Islet precursor cell (in vitro differentiated cells): ENCODE measurements at regions not wholly inside any gene's neighbourhood (a gene's known extent, or its start where the extent isn't known, plus 50 kb on each side); places are given as distances from the start of the nearest gene placed in this dataset.

Experiments used
- DNase-seq: peaks from one replicate; pipeline ENCODE4 v3.0.0-alpha.2; 2018

GRCh38 chr5:68759593-68759992 lies 334.2 kb upstream of the SLC30A5 start:
- no peak for DNase-seq

DNA sequence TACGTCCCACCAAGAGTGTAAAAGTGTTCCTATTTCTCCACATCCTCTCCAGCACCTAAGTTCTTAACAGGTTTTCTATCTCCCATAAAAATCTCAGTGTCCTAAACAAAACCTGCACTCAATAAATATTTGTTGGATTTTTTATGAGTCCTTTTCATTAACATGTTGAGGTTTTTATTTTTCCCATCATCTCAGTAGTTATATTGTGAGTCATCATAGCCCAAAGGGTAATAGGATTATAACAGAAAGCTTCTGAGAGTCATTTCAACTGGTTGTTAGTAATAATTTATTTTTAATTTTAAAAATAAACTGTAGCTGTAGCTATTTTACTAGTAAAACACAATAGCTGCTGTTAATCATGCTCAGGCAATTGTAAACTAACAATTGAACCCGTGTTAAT lies 331.6 kb upstream of the SLC30A5 start:
- DNase-seq = no peak

DNA sequence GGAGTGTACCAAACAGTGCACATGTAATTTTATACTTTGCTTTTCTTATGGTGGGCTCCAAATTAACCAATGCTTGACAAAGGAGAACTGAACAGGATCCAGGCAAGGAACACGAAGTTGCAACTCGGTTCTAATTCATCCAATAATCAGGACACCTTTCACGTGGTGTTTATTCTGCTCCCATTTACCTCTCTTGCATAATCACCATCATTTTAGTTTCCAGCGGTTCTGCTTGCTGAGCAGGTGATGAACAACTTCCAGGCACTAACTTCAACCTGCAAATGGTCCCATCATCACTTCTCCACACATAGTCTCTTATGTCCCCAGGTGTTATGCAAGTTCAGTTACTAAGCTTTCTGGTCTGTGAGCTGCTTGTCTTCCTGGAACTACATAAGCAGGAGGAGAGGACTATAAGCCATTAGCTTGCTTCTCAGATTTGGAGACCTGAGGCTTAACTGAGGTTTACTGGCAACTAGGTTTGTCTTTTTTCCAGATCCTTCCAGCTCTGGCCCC lies 326.8 kb upstream of the SLC30A5 start:
- no peak for DNase-seq

DNA sequence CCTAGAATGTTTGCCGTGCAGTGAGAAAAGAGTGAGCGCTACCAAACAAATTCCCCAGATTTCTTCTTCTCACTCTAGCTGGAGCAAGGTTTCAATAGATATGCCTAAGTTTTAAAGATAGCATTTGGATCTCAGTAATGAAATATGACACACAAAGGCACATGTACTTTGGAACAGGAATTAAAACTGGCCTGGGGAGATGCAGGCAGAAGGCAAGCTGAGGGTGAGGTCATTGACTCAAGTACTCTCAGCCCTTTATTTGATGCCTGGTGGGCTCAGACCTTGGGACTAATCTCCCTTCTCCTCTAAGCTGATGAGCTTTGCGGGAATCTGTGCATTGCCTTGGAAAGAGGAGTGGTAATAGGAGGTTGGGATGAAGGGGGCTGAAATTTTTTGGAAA lies 323.3 kb upstream of the SLC30A5 start:
- no peak for DNase-seq

- DNase-seq = no peak
Observed at GRCh38 chr5:68771221-68771620, 322.6 kb upstream of the SLC30A5 start.

DNA sequence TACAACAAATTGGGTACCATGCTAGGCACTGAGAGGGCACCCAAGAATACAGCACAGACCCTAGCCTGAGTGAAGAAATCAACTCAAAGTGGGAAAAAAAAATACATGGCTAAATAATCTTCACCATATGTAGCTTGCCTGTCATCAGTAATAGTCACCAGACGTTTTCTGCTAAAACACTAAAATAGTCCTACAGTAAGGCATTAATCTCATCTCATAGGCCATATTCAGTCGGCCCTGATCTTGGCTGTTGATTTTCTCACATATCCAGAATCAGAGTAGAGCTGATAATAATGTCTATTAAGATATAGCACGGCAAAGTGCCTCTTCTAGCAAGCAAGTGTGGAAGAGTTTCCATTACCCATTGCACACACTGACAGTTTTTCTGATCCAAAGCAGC lies 322.1 kb upstream of the SLC30A5 start:
- DNase-seq = no peak

DNA sequence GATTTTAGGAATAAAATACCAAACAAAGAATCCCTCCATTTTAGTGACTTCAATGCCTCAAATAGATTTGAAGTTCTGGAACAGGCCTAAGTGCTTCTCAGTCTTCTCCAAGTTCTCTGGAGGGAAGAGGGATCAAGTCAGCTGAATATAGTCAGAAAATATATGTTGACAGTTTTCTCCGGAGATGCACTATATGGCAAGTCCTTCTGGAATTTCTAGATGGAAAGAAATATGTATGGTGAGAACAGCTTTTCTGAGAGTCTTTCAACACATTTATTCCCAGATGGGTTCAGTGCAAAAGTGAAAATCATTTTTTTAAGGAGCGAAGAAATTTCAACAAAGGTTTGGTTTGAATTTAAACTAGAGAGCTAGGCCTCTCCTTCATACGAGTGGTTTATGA lies 317.4 kb upstream of the SLC30A5 start:
- DNase-seq = no peak

DNA sequence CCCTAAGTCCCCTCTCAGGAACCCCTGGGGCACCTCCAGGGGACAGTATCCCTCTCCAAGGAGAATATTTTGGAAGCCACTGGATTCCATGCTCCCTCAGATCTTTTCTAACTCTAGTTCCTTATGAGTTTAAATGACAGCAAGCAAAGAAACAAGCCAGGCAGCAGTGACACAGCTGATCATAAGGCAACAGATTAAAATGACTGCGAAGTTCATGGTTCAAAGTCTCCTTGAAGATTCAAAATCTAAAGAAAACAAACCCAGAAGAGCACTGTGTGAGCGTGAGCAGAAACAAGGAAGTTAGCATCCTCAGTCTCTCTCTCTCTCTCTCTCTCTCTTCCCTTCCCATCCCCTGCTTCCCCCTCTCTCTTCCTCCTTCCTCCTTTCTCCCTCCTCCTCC lies 316.7 kb upstream of the SLC30A5 start:
- no peak for DNase-seq

- no peak for DNase-seq
Observed at GRCh38 chr5:68778484-68778883, 315.3 kb upstream of the SLC30A5 start.

DNA sequence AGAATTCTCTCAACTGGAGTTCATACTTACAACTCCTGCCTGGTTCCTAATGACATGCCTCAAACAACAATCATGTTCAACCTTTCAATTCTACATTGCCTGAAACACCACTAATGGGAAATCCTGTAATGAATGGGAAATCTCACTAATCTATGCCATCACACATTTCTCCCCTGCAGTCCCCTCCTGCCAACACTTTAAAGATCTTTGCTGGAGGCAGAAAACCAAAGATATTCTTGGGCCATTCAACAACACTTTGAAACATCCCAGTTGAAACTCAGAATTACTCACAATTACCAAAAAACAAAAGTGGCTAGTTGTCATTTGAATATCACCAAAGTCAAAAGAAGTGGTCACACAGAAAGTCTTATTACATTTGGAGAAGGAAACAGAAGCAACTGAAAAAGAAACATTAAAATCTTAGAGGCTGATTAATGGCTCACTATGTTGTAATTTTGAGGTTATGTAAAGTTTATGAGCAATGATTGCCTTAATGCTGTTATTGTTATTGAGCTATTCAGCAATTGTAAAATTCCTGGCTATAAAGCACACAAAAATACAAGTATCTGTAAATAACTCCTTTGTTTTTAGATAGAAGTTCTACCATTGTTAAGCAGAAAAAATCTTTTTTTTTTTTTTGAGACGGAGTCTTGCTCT lies 313.4 kb upstream of the SLC30A5 start:
- DNase-seq = no peak

DNA sequence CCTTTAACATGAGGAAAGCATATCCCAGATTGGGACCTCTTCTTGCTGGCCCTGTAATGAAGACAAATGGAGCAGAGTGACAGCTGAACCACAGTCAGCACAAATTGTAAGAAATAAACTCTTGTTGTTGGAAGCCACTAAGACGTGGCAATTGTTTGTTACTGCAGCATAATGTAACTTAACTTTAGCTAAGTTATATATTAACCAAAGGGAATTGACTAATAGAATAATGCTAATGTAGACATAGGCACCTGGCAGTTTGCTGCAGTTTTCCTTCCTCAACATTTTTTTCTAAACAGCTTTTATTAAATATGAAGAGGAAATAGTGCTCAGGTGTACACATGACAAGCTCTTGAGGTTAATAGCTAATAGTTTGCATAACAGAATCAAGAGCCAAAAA lies 300.7 kb upstream of the SLC30A5 start:
- no peak for DNase-seq

- no peak for DNase-seq
Observed at GRCh38 chr5:68793993-68794392, 299.8 kb upstream of the SLC30A5 start.

DNA sequence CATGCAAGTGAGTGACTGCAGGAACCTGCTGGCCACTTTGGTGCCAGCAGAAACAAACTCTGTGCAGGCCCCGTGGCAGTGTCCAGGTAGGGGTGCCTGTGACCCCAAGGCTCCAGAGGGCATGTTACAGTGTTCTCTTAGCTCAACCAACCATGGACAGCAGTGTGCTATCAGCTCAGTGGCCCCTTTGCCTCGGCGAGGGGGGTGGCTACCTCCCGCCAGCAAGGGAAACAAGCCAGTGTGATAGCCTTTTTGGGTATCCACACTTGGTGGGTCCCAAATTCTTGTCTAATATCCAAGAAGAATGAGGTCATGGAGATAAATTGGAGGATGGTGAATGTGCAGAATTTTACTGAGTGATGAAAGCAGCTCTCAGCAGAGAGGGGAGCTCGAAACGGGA lies 298.6 kb upstream of the SLC30A5 start:
- DNase-seq = no peak

DNA sequence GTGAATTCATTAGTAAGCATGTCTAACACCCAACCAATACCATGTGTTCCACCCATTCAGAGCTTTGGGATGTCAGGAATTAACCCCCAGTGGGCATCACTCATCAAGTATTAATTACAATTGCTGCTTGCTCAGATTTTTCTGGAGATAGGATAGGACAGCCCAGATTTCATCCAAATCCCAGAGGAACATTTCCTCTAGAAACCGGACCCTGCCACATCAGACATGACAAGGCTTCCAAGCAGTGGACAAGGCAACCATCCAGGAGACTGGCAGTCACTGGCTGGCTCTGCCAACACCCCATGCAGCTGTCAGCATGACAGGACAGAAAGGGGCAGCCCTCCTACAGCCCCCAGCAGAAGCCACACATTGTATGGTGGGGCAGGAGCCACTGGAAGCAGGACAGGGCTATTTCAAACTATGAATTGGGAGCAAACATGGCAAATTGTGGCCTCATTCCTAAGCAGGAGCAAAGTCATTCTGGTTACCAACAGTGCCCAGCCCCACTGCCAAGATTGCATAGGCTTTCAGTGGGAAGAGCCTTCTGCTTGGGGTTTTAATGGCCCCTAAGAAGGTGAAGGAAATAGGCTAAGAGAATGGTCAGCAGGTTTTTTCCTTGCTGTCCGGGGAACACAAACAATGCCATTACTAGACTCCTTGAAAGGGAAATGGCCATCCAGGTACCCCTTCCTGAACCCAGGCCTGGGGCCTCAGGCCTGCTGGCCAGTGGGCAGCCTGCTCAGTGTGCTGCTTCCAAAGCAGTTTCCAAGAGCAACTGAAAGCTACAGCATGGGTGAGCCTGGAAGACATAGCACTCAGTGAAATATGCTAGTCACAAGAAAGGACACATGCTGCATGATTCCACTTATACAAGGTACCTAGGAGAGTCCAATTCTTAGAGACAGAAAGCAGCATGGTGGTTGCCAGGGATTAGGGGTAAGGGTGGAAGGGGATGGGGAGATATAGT lies 294.7 kb upstream of the SLC30A5 start:
- no peak for DNase-seq

DNA sequence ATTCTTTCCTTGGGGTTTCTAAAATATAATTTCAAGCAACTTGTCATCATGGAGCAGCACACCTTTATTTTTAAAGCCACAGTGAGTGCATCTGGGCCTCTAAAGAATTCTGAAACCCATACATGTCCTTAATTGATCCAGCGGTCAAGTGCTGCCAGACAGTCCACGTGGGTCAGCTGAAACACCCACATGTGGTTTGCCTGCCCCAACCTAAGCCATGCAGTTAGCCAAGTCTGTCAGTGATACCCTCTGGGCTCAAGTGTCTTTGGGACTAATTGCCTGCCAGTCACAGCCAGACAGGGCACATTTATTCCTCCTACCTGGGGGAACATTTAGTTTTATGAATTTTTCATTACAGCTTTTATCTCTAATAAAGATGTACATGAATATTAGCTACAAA lies 291.4 kb upstream of the SLC30A5 start:
- DNase-seq = no peak

- DNase-seq = no peak
Observed at GRCh38 chr5:68803881-68804319, 289.9 kb upstream of the SLC30A5 start.

GRCh38 chr5:68804343-68804742 lies 289.5 kb upstream of the SLC30A5 start:
- no peak for DNase-seq

- no peak for DNase-seq
Observed at GRCh38 chr5:68805444-68805843, 288.4 kb upstream of the SLC30A5 start.

DNA sequence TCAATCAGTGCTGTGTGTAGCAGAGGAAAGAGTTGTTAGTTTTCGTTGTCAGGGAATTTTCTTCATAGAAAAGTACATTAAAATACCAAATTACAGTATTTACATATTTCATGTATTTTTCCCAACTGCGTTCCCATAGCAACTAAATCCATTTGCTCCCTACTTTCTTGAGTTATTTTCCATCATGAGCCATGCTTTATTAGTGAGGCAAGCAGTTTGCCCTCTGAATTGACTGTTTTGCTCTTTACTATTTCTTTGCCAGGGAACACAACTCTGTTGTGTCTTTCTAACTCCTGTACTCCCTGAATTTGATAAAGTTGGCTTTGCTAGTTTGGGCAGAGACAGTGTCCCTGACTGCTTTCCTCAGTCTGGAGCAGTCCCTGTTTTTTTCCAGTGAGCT lies 276.2 kb upstream of the SLC30A5 start:
- no peak for DNase-seq

DNA sequence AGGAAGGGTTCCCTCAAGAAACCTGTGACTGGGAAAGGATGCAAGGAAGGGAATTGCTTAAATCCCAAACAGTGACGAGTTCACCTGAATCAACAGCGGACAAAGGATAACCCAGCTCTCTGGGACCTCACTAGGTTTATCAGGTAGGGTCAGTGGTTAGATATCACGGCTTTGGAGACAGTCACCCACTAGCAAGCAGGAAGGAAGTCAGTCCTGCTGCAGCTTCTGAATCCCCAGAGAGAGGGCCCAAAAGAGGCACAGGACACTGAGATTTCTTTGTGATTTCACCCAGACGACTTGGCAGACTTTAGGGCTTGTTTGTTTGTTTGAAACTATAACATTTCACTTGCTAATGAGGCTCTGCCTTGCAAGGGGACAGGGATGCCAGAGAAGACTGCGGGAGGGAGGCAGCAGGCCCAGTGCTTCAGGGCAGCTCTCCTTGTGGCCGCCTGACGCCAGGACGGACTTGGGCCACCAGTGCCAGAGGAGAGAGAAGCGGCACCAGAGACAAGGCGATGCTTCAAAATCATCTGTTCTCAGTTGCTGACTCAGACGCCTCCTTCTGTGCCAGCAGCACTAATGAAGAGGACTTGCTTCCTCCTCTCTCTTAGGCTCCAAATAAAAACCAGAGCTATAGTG lies 275.6 kb upstream of the SLC30A5 start:
- DNase-seq = peak; percentile 65

- no peak for DNase-seq
Observed at GRCh38 chr5:68818870-68819269, 274.9 kb upstream of the SLC30A5 start.

DNA sequence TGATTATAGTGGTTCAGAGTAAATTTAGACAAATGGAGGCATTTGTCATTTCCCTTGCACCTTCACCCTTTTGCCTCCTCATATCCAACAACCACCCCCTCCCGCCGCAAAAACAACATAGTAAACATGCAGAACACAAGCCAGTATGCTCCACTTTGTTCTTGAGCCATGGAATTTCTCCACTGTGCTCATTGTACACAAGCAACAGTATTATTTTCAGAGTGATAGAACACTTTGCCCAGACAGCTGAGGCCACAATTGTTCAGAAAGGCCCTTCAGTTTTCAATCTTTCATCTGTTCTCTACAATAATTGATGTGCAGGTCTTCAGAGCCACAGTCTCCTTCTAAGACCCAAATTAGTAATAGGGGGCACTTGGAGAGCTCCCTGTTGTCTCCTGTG lies 272.8 kb upstream of the SLC30A5 start:
- DNase-seq = no peak

DNA sequence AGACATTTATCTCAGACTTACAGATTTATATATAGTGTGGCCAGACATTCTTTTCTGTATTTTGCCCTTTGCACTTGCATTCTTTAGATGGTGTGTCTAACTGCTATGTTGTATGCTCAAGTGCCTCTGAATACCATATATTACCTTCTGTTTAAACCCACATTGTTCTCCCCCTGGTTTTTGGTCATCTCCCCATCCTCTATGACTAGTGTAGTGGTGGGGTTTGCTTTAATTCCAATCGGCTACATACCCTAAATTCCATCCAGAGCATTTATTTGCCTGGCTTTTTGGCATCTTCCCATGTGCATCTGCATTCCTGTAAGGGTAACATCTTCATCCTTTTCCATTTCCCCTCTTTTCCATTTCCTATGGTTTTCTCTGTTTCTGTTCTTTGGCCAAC lies 271.0 kb upstream of the SLC30A5 start:
- DNase-seq = no peak

- DNase-seq = no peak
Observed at GRCh38 chr5:68823301-68823700, 270.5 kb upstream of the SLC30A5 start.
